AG04450 (cell line): ENCODE measurements at regions not wholly inside any gene's neighbourhood (a gene's known extent, or its start where the extent isn't known, plus 50 kb on each side); places are given as distances from the start of the nearest gene placed in this dataset.

Experiments used
- CTCF ChIA-PET: fragments of 300-600, 350-600 bp; formaldehyde crosslinking; extraction: SDS; loops from one replicate; lab custom pipeline; 2022; ENCODE audit warnings: antibody characterized with exemption, inconsistent platforms; lab: Charles Lee
- POLR2A ChIA-PET: fragments of 350-600 bp; formaldehyde crosslinking; extraction: SDS; loops from one replicate; lab custom pipeline; 2021; ENCODE audit warnings: antibody characterized with exemption, inconsistent platforms; lab: Yijun Ruan, JAX
- DNase-seq: peaks from one replicate; pipeline ENCODE4 v3.0.0-alpha.2; 2011; ENCODE audit warnings: low read depth, low spot score
- H3K27ac ChIP-seq: one replicate; pipeline ENCODE4 v1.5.1; 2012; ENCODE audit warnings: low read depth, low read length, control low read depth
- H3K27me3 ChIP-seq: one replicate; pipeline ENCODE4 v1.6.0; 2012; ENCODE audit warnings: low read length; ENCODE audit not compliant: control insufficient read depth, insufficient read depth
- H3K4me3 ChIP-seq: 2 replicates; pipeline ENCODE4 v1.5.1; 2011; ENCODE audit warnings: mild to moderate bottlenecking, low read depth, low read length, control low read depth
- H3K9me3 ChIP-seq: 2 replicates; pipeline ENCODE4 v1.5.1; 2012; ENCODE audit warnings: low read length; ENCODE audit not compliant: control insufficient read depth, insufficient read depth
- TF ChIP-seq, protein P1 (sequence below): IDR thresholded peaks from 2 replicates; pipeline ENCODE4 v1.5.1; 2011; ENCODE audit warnings: low read depth, low read length, control low read depth, inconsistent platforms

- Histone ChIP-seq H3K9me3 (no peaks in the 10 kb centered on the region), H3K27ac (peak overlapping the region; percentile 62), H3K27me3 (no peaks in the 10 kb centered on the region), H3K4me3 (no peak overlapping the region)
- POLR2A ChIA-PET = interaction anchor here (4.2 kb wide), 1 partner anchor 159 kb away, joined by 19 read pairs; the partner anchor contains the start of gene CITED2
- CTCF ChIA-PET = no interaction called here
- TF ChIP-seq, protein P1, sequence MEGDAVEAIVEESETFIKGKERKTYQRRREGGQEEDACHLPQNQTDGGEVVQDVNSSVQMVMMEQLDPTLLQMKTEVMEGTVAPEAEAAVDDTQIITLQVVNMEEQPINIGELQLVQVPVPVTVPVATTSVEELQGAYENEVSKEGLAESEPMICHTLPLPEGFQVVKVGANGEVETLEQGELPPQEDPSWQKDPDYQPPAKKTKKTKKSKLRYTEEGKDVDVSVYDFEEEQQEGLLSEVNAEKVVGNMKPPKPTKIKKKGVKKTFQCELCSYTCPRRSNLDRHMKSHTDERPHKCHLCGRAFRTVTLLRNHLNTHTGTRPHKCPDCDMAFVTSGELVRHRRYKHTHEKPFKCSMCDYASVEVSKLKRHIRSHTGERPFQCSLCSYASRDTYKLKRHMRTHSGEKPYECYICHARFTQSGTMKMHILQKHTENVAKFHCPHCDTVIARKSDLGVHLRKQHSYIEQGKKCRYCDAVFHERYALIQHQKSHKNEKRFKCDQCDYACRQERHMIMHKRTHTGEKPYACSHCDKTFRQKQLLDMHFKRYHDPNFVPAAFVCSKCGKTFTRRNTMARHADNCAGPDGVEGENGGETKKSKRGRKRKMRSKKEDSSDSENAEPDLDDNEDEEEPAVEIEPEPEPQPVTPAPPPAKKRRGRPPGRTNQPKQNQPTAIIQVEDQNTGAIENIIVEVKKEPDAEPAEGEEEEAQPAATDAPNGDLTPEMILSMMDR = no peak
- peak; percentile 37 for DNase-seq
These were observed 159.4 kb upstream of the CITED2 start for GRCh38 chr6:139533573-139534471.

GRCh38 chr6:139533171-139533570 is 158.7 kb upstream of the CITED2 start:
- TF ChIP-seq, protein P1 = no peak
- H3K4me3 ChIP-seq = no peak overlapping the region
- ChIA-PET POLR2A (no interaction called here), CTCF (no interaction called here)
- H3K9me3 ChIP-seq = no peaks in the 10 kb centered on the region
- DNase-seq = no peak
- no peaks in the 10 kb centered on the region for H3K27me3 ChIP-seq
- peak overlapping the region; percentile 62 for H3K27ac ChIP-seq

GRCh38 chr6:139531148-139532115 is 157.0 kb upstream of the CITED2 start:
- Histone ChIP-seq H3K9me3 (no peaks in the 10 kb centered on the region), H3K27ac (no peak overlapping the region), H3K27me3 (no peaks in the 10 kb centered on the region), H3K4me3 (no peak overlapping the region)
- ChIA-PET CTCF (interaction anchor here (1.1 kb wide), 1 partner anchor 312 kb away, joined by 4 read pairs; no protein-coding TSS in a partner anchor), POLR2A (interaction anchor here (0.6 to 1.6 kb wide), 3 partner anchors 77 to 157 kb away, joined by 3 to 6 read pairs (median 3); partner anchors contain the start of gene CITED2)
- TF ChIP-seq, protein P1 = no peak
- no peak for DNase-seq

DNA sequence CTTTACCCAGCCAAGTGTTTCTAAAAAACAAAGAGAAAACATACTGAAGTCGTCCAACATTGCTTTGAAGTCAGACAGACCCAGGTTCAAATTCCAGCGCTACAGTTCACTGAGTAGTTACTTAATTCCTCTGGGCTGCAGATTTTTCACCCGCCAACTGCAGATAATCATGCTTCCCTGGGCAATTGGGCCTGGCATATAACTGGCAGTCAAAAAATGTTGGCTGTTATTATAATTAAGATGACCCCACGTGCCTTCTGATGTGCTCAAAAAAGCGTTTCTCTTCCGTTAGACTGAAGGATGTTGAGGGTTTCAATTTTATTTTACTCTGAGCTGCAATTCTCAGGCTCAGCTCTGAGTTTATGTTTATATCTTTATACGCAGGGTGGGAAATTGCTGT is 156.1 kb upstream of the CITED2 start:
- ChIA-PET CTCF (interaction anchor here (1.1 kb wide), 1 partner anchor 311 kb away, joined by 4 read pairs; no protein-coding TSS in a partner anchor), POLR2A (interaction anchor here (1.6 kb wide), 1 partner anchor 156 kb away, joined by 6 read pairs; the partner anchor contains the start of gene CITED2)
- DNase-seq = no peak
- no peaks in the 10 kb centered on the region for H3K9me3 ChIP-seq
- no peak overlapping the region for H3K27ac ChIP-seq
- no peaks in the 10 kb centered on the region for H3K27me3 ChIP-seq
- TF ChIP-seq, protein P1 = no peak
- H3K4me3 ChIP-seq = no peak overlapping the region
